ENCODE measurements at regions not wholly inside any gene's neighbourhood (a gene's known extent, or its start where the extent isn't known, plus 50 kb on each side); places are given as distances from the start of the nearest gene placed in this dataset.
A peak's percentile ranks its signal among the peaks of the same experiment; 100 is the strongest.

- TF ChIP-seq GLIS2 (tag by site-specific recombination; IDR thresholded peaks at IDR 0.05) (no peak), ZNF311 (tag by site-specific recombination; IDR thresholded peaks at IDR 0.05; ENCODE audit: borderline replicate concordance) (no peak), ZNF529 (tag by site-specific recombination; IDR thresholded peaks at IDR 0.05; ENCODE audit: insufficient replicate concordance) (no peak), ZNF677 (tag by site-specific recombination; IDR thresholded peaks at IDR 0.05) (no peak; the same call in 1 of the 2 replicates), PRDM10 (tag by site-specific recombination; IDR thresholded peaks at IDR 0.05) (no peak), ZBTB1 (tag by site-specific recombination; IDR thresholded peaks at IDR 0.05) (no peak), ZNF155 (tag by site-specific recombination; IDR thresholded peaks at IDR 0.05) (no peak), ZBTB17 (tag by site-specific recombination; IDR thresholded peaks at IDR 0.05) (no peak), PRDM4 (tag by site-specific recombination; IDR thresholded peaks at IDR 0.05) (no peak), SP7 (tag by site-specific recombination; IDR thresholded peaks at IDR 0.05) (peak; percentile 37; the same call in 1 of the 2 replicates), ZNF785 (tag by site-specific recombination; IDR thresholded peaks at IDR 0.05) (no peak), ZNF184 (tag by site-specific recombination; IDR thresholded peaks at IDR 0.05) (no peak), ZNF23 (tag by site-specific recombination; IDR thresholded peaks at IDR 0.05; ENCODE audit: borderline replicate concordance) (no peak), EGR2 (tag by site-specific recombination; IDR thresholded peaks at IDR 0.05; ENCODE audit: low read depth) (peak; percentile 14; the same call in 1 of the 2 replicates), KLF16 (tag by site-specific recombination; IDR thresholded peaks at IDR 0.05) (no peak), ZNF391 (tag by site-specific recombination; IDR thresholded peaks at IDR 0.05; ENCODE audit: borderline replicate concordance, low read depth) (no peak), INSM2 (tag by site-specific recombination; IDR thresholded peaks at IDR 0.05) (no peak), SETDB1 (IDR thresholded peaks at IDR 0.05; ENCODE audit: insufficient read length, low read length) (no peak), ZBTB8A (tag by site-specific recombination; IDR thresholded peaks at IDR 0.05) (0 out of 2 replicates have a peak, but pooled peaks have one; percentile 18), ZBTB26 (tag by site-specific recombination; optimal IDR thresholded peaks at IDR 0.05) (peak; percentile 67), ZFP37 (tag by site-specific recombination; IDR thresholded peaks at IDR 0.05) (no peak), SCRT2 (tag by site-specific recombination; IDR thresholded peaks at IDR 0.05) (no peak), ZNF791 (tag by site-specific recombination; IDR thresholded peaks at IDR 0.05) (no peak), ZFP69B (tag by site-specific recombination; IDR thresholded peaks at IDR 0.05) (no peak), CTCF (tag by site-specific recombination; IDR thresholded peaks at IDR 0.05) (peak; percentile 76)
Measured at GRCh38 chr13:30114571-30115256, 192.6 kb downstream of the KATNAL1 start (continued).
